ENCODE measurements at regions not wholly inside any gene's neighbourhood (a gene's known extent, or its start where the extent isn't known, plus 50 kb on each side); places are given as distances from the start of the nearest gene placed in this dataset.
"Not testable (repeated sequence)": the region's sequence is repeated elsewhere in the genome, so short reads cannot be mapped to it uniquely, and the experiment has no call there.

GRCh38 chr21:14630556-14631069 lies 84.5 kb upstream of the SAMSN1 start:
- H3K27ac ChIP-seq (ENCODE audit: insufficient read depth, low read depth, low read length, poor library complexity, severe bottlenecking) = no peak overlapping the region
- WGBS, 2 experiments = 90 to 97% methylated on average over 2 of the region's 2 CpGs
- H3K27me3 ChIP-seq (ENCODE audit: control insufficient read depth, insufficient read depth, low read length, poor library complexity, severe bottlenecking) = no peaks in the 10 kb centered on the region
- no peaks in the 10 kb centered on the region for H3K9me3 ChIP-seq (ENCODE audit: control insufficient read depth, low read length)
- H3K36me3 ChIP-seq (ENCODE audit: control insufficient read depth, insufficient read depth, low read length) = no peaks in the 10 kb centered on the region
- H3K4me1 ChIP-seq (ENCODE audit: control insufficient read depth, insufficient read depth, low read length) = no peaks in the 10 kb centered on the region
- H3K4me3 ChIP-seq (ENCODE audit: insufficient read depth, low read depth, low read length) = no peak overlapping the region

GRCh38 chr21:14629461-14629860 lies 83.3 kb upstream of the SAMSN1 start:
- no peaks in the 10 kb centered on the region for H3K27me3 ChIP-seq (ENCODE audit: control insufficient read depth, insufficient read depth, low read length, poor library complexity, severe bottlenecking)
- H3K9me3 ChIP-seq (ENCODE audit: control insufficient read depth, low read length) = no peaks in the 10 kb centered on the region
- WGBS, 2 experiments = 79 to 84% methylated on average over 5 of the region's 5 CpGs
- H3K27ac ChIP-seq (ENCODE audit: insufficient read depth, low read depth, low read length, poor library complexity, severe bottlenecking) = no peak overlapping the region
- no peaks in the 10 kb centered on the region for H3K4me1 ChIP-seq (ENCODE audit: control insufficient read depth, insufficient read depth, low read length)
- no peaks in the 10 kb centered on the region for H3K36me3 ChIP-seq (ENCODE audit: control insufficient read depth, insufficient read depth, low read length)
- H3K4me3 ChIP-seq (ENCODE audit: insufficient read depth, low read depth, low read length) = no peak overlapping the region

- not testable (repeated sequence) for H3K4me3 ChIP-seq (ENCODE audit: insufficient read depth, low read depth, low read length); H3K27ac ChIP-seq (ENCODE audit: insufficient read depth, low read depth, low read length, poor library complexity, severe bottlenecking); H3K36me3 ChIP-seq (ENCODE audit: control insufficient read depth, insufficient read depth, low read length); H3K4me1 ChIP-seq (ENCODE audit: control insufficient read depth, insufficient read depth, low read length); H3K27me3 ChIP-seq (ENCODE audit: control insufficient read depth, insufficient read depth, low read length, poor library complexity, severe bottlenecking); H3K9me3 ChIP-seq (ENCODE audit: control insufficient read depth, low read length)
- WGBS, 2 experiments = 92 to 96% methylated on average over 3 of the region's 3 CpGs
Observed at GRCh38 chr21:14623079-14623478, 77.0 kb upstream of the SAMSN1 start.

- no peaks in the 10 kb centered on the region for H3K9me3 ChIP-seq (ENCODE audit: control insufficient read depth, low read length)
- 71 to 83% methylated on average over 2 of the region's 2 CpGs for WGBS, 2 experiments
- no peak overlapping the region for H3K27ac ChIP-seq (ENCODE audit: insufficient read depth, low read depth, low read length, poor library complexity, severe bottlenecking)
- H3K27me3 ChIP-seq (ENCODE audit: control insufficient read depth, insufficient read depth, low read length, poor library complexity, severe bottlenecking) = no peaks in the 10 kb centered on the region
- H3K4me3 ChIP-seq (ENCODE audit: insufficient read depth, low read depth, low read length) = no peak overlapping the region
- H3K36me3 ChIP-seq (ENCODE audit: control insufficient read depth, insufficient read depth, low read length) = no peaks in the 10 kb centered on the region
- H3K4me1 ChIP-seq (ENCODE audit: control insufficient read depth, insufficient read depth, low read length) = no peaks in the 10 kb centered on the region
Observed at GRCh38 chr21:14620152-14620551, 74.0 kb upstream of the SAMSN1 start.

GRCh38 chr21:14617871-14618270 lies 71.8 kb upstream of the SAMSN1 start:
- Histone ChIP-seq H3K27me3 (ENCODE audit: control insufficient read depth, insufficient read depth, low read length, poor library complexity, severe bottlenecking) (no peaks in the 10 kb centered on the region), H3K36me3 (ENCODE audit: control insufficient read depth, insufficient read depth, low read length) (no peaks in the 10 kb centered on the region), H3K9me3 (ENCODE audit: control insufficient read depth, low read length) (no peaks in the 10 kb centered on the region), H3K4me3 (ENCODE audit: insufficient read depth, low read depth, low read length) (no peak overlapping the region), H3K27ac (ENCODE audit: insufficient read depth, low read depth, low read length, poor library complexity, severe bottlenecking) (no peak overlapping the region), H3K4me1 (ENCODE audit: control insufficient read depth, insufficient read depth, low read length) (no peaks in the 10 kb centered on the region)
- WGBS, 2 experiments = 96 to 100% methylated on average over 1 to 2 of the region's 2 CpGs

GRCh38 chr21:14617040-14617393 lies 70.9 kb upstream of the SAMSN1 start:
- H3K36me3 ChIP-seq (ENCODE audit: control insufficient read depth, insufficient read depth, low read length) = no peaks in the 10 kb centered on the region
- H3K4me3 ChIP-seq (ENCODE audit: insufficient read depth, low read depth, low read length) = no peak overlapping the region
- H3K4me1 ChIP-seq (ENCODE audit: control insufficient read depth, insufficient read depth, low read length) = no peaks in the 10 kb centered on the region
- H3K27ac ChIP-seq (ENCODE audit: insufficient read depth, low read depth, low read length, poor library complexity, severe bottlenecking) = no peak overlapping the region
- H3K9me3 ChIP-seq (ENCODE audit: control insufficient read depth, low read length) = no peaks in the 10 kb centered on the region
- 28 to 31% methylated on average over 2 of the region's 2 CpGs for WGBS, 2 experiments
- H3K27me3 ChIP-seq (ENCODE audit: control insufficient read depth, insufficient read depth, low read length, poor library complexity, severe bottlenecking) = no peaks in the 10 kb centered on the region

- no peaks in the 10 kb centered on the region for H3K9me3 ChIP-seq (ENCODE audit: control insufficient read depth, low read length)
- WGBS, 2 experiments = 3 to 30% methylated on average over 2 to 4 of the region's 4 CpGs
- no peaks in the 10 kb centered on the region for H3K36me3 ChIP-seq (ENCODE audit: control insufficient read depth, insufficient read depth, low read length)
- H3K27ac ChIP-seq (ENCODE audit: insufficient read depth, low read depth, low read length, poor library complexity, severe bottlenecking) = no peak overlapping the region
- no peaks in the 10 kb centered on the region for H3K27me3 ChIP-seq (ENCODE audit: control insufficient read depth, insufficient read depth, low read length, poor library complexity, severe bottlenecking)
- H3K4me1 ChIP-seq (ENCODE audit: control insufficient read depth, insufficient read depth, low read length) = no peaks in the 10 kb centered on the region
- no peak overlapping the region for H3K4me3 ChIP-seq (ENCODE audit: insufficient read depth, low read depth, low read length)
Observed at GRCh38 chr21:14616380-14617039, 70.4 kb upstream of the SAMSN1 start.

GRCh38 chr21:14615359-14615974 lies 69.4 kb upstream of the SAMSN1 start:
- Histone ChIP-seq H3K27ac (ENCODE audit: insufficient read depth, low read depth, low read length, poor library complexity, severe bottlenecking) (no peak overlapping the region), H3K4me1 (ENCODE audit: control insufficient read depth, insufficient read depth, low read length) (no peaks in the 10 kb centered on the region), H3K4me3 (ENCODE audit: insufficient read depth, low read depth, low read length) (no peak overlapping the region), H3K9me3 (ENCODE audit: control insufficient read depth, low read length) (no peaks in the 10 kb centered on the region), H3K36me3 (ENCODE audit: control insufficient read depth, insufficient read depth, low read length) (no peaks in the 10 kb centered on the region), H3K27me3 (ENCODE audit: control insufficient read depth, insufficient read depth, low read length, poor library complexity, severe bottlenecking) (no peaks in the 10 kb centered on the region)
- 53 to 55% methylated on average over 3 to 4 of the region's 4 CpGs for WGBS, 2 experiments

GRCh38 chr21:14614287-14614686 lies 68.2 kb upstream of the SAMSN1 start:
- Histone ChIP-seq H3K27me3 (ENCODE audit: control insufficient read depth, insufficient read depth, low read length, poor library complexity, severe bottlenecking) (no peaks in the 10 kb centered on the region), H3K36me3 (ENCODE audit: control insufficient read depth, insufficient read depth, low read length) (no peaks in the 10 kb centered on the region), H3K9me3 (ENCODE audit: control insufficient read depth, low read length) (no peaks in the 10 kb centered on the region), H3K4me3 (ENCODE audit: insufficient read depth, low read depth, low read length) (no peak overlapping the region), H3K4me1 (ENCODE audit: control insufficient read depth, insufficient read depth, low read length) (no peaks in the 10 kb centered on the region), H3K27ac (ENCODE audit: insufficient read depth, low read depth, low read length, poor library complexity, severe bottlenecking) (no peak overlapping the region)
- 100% methylated on average over 2 of the region's 3 CpGs; no CpG with 5 or more reads in 1 of the 2 experiments for WGBS, 2 experiments

GRCh38 chr21:14613486-14614224 lies 67.5 kb upstream of the SAMSN1 start:
- Histone ChIP-seq H3K27ac (ENCODE audit: insufficient read depth, low read depth, low read length, poor library complexity, severe bottlenecking) (no peak overlapping the region), H3K27me3 (ENCODE audit: control insufficient read depth, insufficient read depth, low read length, poor library complexity, severe bottlenecking) (no peaks in the 10 kb centered on the region), H3K9me3 (ENCODE audit: control insufficient read depth, low read length) (no peaks in the 10 kb centered on the region), H3K4me3 (ENCODE audit: insufficient read depth, low read depth, low read length) (no peak overlapping the region), H3K4me1 (ENCODE audit: control insufficient read depth, insufficient read depth, low read length) (no peaks in the 10 kb centered on the region), H3K36me3 (ENCODE audit: control insufficient read depth, insufficient read depth, low read length) (no peaks in the 10 kb centered on the region)
- no CpG with 5 or more reads among the region's 1 CpG for WGBS, 2 experiments

Data from ectodermal cell (in vitro differentiated cells).